Subcutaneous abdominal adipose tissue (tissue), 5 donors: ENCODE measurements at regions not wholly inside any gene's neighbourhood (a gene's known extent, or its start where the extent isn't known, plus 50 kb on each side); places are given as distances from the start of the nearest gene placed in this dataset.
"Not testable (repeated sequence)": the region's sequence is repeated elsewhere in the genome, so short reads cannot be mapped to it uniquely, and the experiment has no call there.

Experiments used
- H3K27ac ChIP-seq: one replicate; pipeline ENCODE4 v1.7.0; 2013; ENCODE audit warnings: low read depth, mild to moderate bottlenecking, inconsistent platforms, low read length, moderate library complexity
- H3K27me3 ChIP-seq, 5 donors: one replicate each; pipeline ENCODE4 v1.7.0; 2013; ENCODE audit warnings: low read length in 5 of 5, inconsistent platforms in 1 of 5; ENCODE audit not compliant: control insufficient read depth in 5 of 5, insufficient read depth in 4 of 5
- H3K36me3 ChIP-seq, 5 donors: one replicate each; pipeline ENCODE4 v1.7.0; 2013; ENCODE audit warnings: low read length in 5 of 5; ENCODE audit not compliant: control insufficient read depth in 5 of 5, insufficient read depth in 5 of 5
- H3K4me1 ChIP-seq, 5 donors: one replicate each; pipeline ENCODE4 v1.7.0; 2013; ENCODE audit warnings: low read length in 5 of 5, mild to moderate bottlenecking in 3 of 5, moderate library complexity in 1 of 5; ENCODE audit not compliant: control insufficient read depth in 5 of 5, insufficient read depth in 5 of 5
- H3K4me3 ChIP-seq, 5 donors: one replicate each; pipeline ENCODE4 v1.7.0; 2013; ENCODE audit warnings: low read length in 5 of 5, low read depth in 1 of 5
- H3K9ac ChIP-seq, 5 donors: one replicate each; pipeline ENCODE4 v1.7.0; 2013; ENCODE audit warnings: low read length in 5 of 5, mild to moderate bottlenecking in 4 of 5, moderate library complexity in 3 of 5
- H3K9me3 ChIP-seq, 5 donors: one replicate each; pipeline ENCODE4 v1.7.0; 2013; ENCODE audit warnings: low read length in 5 of 5; ENCODE audit not compliant: control insufficient read depth in 5 of 5
- donor health status: healthy.
- donor health status: healthy.
- donor health status: healthy.
- donor health status: healthy.
- donor health status: healthy.

GRCh38 chr5:89313804-89314588 lies 431.0 kb upstream of the MEF2C start:
- H3K27ac ChIP-seq: no peak overlapping the region

GRCh38 chr5:89313044-89313443 lies 430.1 kb upstream of the MEF2C start:
- H3K4me3 ChIP-seq: no peak overlapping the region
- H3K27me3 ChIP-seq: no peaks in the 10 kb centered on the region
- H3K9ac ChIP-seq: no peak overlapping the region
- H3K36me3 ChIP-seq: no peaks in the 10 kb centered on the region
- H3K27ac ChIP-seq: no peak overlapping the region
- H3K9me3 ChIP-seq: no peaks in the 10 kb centered on the region
- peaks cover 0 to 4% (median 0%) of the 10 kb centered on the region in 5 donors for H3K4me1 ChIP-seq

More at GRCh38 chr5:89313804-89314588, 431.0 kb upstream of the MEF2C start:
- no peaks in the 10 kb centered on the region for H3K27me3 ChIP-seq
- H3K9ac ChIP-seq: no peak overlapping the region
- H3K4me1 ChIP-seq: peaks cover 0 to 4% (median 0%) of the 10 kb centered on the region in 5 donors
- H3K36me3 ChIP-seq: no peaks in the 10 kb centered on the region
- no peak overlapping the region for H3K4me3 ChIP-seq
- no peaks in the 10 kb centered on the region for H3K9me3 ChIP-seq

- Histone ChIP-seq H3K9me3 (no peaks in the 10 kb centered on the region), H3K4me1 (peaks cover 0 to 4% (median 0%) of the 10 kb centered on the region in 5 donors), H3K27me3 (no peaks in the 10 kb centered on the region), H3K9ac (no peak overlapping the region), H3K4me3 (no peak overlapping the region), H3K27ac (no peak overlapping the region), H3K36me3 (no peaks in the 10 kb centered on the region)
Observed at GRCh38 chr5:89309268-89309667, 426.3 kb upstream of the MEF2C start.

GRCh38 chr5:89308606-89309040 lies 425.6 kb upstream of the MEF2C start:
- Histone ChIP-seq H3K9me3 (no peaks in the 10 kb centered on the region), H3K9ac (no peak overlapping the region), H3K4me1 (no peaks in the 10 kb centered on the region), H3K4me3 (no peak overlapping the region), H3K27ac (no peak overlapping the region), H3K36me3 (no peaks in the 10 kb centered on the region), H3K27me3 (no peaks in the 10 kb centered on the region)

- Histone ChIP-seq H3K4me3 (no peak overlapping the region), H3K9ac (no peak overlapping the region), H3K9me3 (no peaks in the 10 kb centered on the region), H3K4me1 (no peaks in the 10 kb centered on the region), H3K36me3 (no peaks in the 10 kb centered on the region), H3K27me3 (no peaks in the 10 kb centered on the region), H3K27ac (no peak overlapping the region)
Observed at GRCh38 chr5:89307972-89308371, 425.0 kb upstream of the MEF2C start.

GRCh38 chr5:89307141-89307540 lies 424.2 kb upstream of the MEF2C start:
- not testable (repeated sequence) for H3K27ac ChIP-seq, H3K4me3 ChIP-seq, H3K27me3 ChIP-seq, H3K36me3 ChIP-seq, H3K9me3 ChIP-seq, H3K9ac ChIP-seq, H3K4me1 ChIP-seq

GRCh38 chr5:89303033-89303480 lies 420.1 kb upstream of the MEF2C start:
- Histone ChIP-seq H3K9me3 (no peaks in the 10 kb centered on the region), H3K27me3 (no peaks in the 10 kb centered on the region), H3K36me3 (no peaks in the 10 kb centered on the region), H3K4me3 (no peak overlapping the region), H3K4me1 (peaks cover 0 to 6% (median 0%) of the 10 kb centered on the region in 5 donors), H3K9ac (no peak overlapping the region), H3K27ac (no peak overlapping the region)

GRCh38 chr5:89302102-89302891 lies 419.3 kb upstream of the MEF2C start:
- Histone ChIP-seq H3K4me3 (no peak overlapping the region), H3K9me3 (no peaks in the 10 kb centered on the region), H3K4me1 (peaks cover 0 to 6% (median 0%) of the 10 kb centered on the region in 5 donors), H3K27ac (no peak overlapping the region), H3K9ac (no peak overlapping the region), H3K27me3 (no peaks in the 10 kb centered on the region), H3K36me3 (no peaks in the 10 kb centered on the region)

GRCh38 chr5:89301321-89302025 lies 418.5 kb upstream of the MEF2C start:
- Histone ChIP-seq H3K27ac (no peak overlapping the region), H3K36me3 (no peaks in the 10 kb centered on the region), H3K4me3 (no peak overlapping the region), H3K27me3 (no peaks in the 10 kb centered on the region), H3K4me1 (peaks cover 0 to 6% (median 0%) of the 10 kb centered on the region in 5 donors), H3K9me3 (no peaks in the 10 kb centered on the region), H3K9ac (no peak overlapping the region)
